NCI-H526 treated with DMSO at 0.1 percent for 48 hours (cell line): ENCODE measurements at regions not wholly inside any gene's neighbourhood (a gene's known extent, or its start where the extent isn't known, plus 50 kb on each side); places are given as distances from the start of the nearest gene placed in this dataset.
"Not testable (repeated sequence)": the region's sequence is repeated elsewhere in the genome, so short reads cannot be mapped to it uniquely, and the experiment has no call there.

Experiments
- DNase-seq: peaks from one replicate; lab custom pipeline; 2025; lab: John Stamatoyannopoulos, UW

DNA sequence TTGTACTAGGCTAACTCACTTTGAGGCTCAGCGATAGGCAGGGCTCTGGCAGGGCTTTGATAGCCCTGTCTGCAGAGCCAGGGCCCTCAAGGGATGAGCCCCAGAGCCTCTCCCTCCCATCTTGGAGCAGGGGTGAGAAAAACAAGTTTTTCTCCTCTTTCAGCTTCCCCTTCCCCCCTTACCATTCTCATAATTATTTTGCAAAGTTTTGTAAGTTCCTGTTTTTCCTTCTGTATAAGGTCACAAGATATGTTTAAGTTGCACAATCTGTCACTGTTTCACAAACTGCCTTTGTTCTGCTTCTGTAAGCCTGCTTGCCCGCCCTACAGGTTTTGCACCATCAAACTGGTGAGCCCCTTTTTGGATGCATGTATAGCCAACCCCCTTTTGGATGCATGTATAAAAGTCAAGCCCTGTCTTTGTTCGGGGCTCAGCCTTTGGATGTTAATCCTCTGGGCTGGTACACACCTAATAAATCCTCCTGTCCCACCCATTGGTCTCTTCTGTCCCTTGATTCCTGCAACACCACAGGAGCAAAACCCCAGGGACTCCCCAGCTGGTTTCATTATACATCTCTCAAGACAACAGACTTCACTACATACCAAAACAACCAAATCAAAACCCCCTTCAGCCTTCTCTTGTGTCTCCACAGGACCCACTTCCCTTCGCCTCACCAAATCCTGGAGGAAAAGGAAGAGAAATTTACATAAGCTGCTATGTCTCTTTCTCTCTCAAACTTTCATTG is 52.5 kb upstream of the RESF1 start:
- DNase-seq = no peak

GRCh38 chr12:31903025-31903424 is 56.2 kb upstream of the RESF1 start:
- no peak for DNase-seq

- DNase-seq = no peak
Observed at GRCh38 chr12:31900271-31900670, 58.9 kb upstream of the RESF1 start.

- no peak for DNase-seq
Observed at GRCh38 chr12:31899109-31899508, 60.1 kb upstream of the RESF1 start.

- DNase-seq = no peak
Observed at GRCh38 chr12:31897781-31898503, 61.3 kb upstream of the RESF1 start.

GRCh38 chr12:31897092-31897491 is 62.1 kb upstream of the RESF1 start:
- DNase-seq = not testable (repeated sequence)

- DNase-seq = no peak
Observed at GRCh38 chr12:31896514-31897039, 62.6 kb upstream of the RESF1 start.

DNA sequence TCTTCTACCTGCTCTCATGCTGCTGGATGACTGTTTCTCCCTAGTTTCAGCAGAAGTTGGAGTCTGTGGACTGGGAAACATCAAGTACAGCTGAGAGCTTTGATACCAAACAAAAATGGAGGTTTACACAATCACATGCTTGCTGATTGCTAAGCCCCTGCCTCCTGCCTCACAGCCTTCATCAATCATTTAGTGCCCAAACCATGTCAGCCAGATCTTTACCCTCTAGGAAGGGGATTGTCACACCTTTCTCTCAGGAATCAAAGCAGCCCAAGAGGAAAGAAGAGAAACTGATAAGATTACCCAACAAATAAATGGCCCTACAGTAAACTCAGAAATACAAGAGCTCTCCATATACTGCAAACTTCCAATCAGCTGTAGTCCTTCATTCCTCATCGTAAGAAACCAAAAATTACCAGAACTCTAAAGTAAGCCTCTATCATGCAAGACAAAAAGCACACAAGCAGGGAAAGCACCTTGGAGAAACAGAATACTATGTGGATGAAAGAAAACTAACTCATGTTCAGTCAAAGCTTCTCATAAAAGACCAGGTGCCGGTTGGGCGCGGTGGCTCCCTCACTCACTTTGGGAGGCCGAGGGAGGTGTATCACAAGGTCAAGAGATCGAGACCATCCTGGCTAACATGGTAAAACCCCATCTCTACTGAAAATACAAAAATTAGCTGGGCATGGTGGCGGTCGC is 63.6 kb upstream of the RESF1 start:
- DNase-seq = no peak

DNA sequence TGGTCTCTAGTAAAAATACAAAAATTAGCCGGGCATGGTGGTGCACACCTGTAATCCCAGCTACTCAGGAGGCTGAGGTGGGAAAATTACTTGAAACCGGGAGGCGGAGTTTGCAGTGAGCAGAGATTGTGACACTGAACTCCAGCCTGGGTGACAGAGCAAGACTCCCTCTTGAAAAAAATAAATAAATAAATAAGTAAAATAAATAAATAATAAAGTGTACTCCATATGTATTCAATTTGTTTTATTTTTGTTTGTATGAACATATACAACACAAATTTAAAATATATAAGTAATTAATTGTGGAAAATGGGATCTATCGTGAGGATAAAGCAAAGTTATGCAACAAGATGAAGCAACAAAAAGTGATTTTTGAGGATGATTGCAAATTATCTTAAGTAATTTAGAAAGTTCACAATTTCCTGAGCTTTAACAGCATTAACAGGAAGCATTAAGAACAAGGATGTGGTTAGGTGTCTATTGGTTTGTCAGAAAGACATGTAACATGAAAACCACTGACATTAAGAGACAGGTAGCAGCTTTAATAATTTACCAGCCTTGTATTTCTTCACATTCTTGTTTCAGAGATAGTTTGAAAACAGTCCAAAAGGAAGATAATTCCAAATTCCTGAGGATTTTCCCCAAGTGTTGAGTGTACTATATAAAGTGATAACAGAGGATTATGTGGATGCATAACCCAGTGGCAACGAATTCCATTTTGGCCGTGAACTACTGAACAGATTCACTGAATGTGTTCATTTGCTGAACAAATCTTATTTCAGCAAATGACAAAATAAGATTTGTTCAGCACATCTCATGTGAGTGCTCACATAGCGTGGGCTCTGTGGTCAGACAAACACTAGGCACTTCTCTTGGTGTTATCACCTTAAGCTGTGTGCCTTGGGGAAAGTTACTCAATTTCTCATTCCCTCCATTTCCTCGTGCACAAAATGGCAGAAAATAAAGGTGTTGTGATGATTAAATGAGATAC is 68.6 kb upstream of the RESF1 start:
- DNase-seq = no peak

GRCh38 chr12:31887109-31887811 is 72.0 kb upstream of the RESF1 start:
- no peak for DNase-seq

DNA sequence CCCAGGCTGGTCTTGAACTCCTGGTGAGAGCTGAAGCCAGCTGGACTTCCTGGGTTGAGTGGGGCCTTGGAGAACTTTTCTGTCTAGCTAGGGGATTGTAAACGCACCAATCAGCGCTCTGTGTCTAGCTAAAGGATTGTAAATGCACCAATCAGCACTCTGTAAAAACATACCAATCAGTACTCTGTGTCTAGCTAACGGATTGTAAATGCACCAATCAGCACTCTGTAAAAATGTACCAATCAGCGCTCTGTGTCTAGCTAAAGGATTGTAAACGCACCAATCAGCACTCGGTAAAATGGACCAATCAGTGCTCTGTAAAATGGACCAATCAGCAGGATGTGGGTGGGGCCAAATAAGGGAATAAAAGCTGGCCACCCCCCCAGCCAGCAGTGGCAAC is 76.5 kb upstream of the RESF1 start:
- not testable (repeated sequence) for DNase-seq

DNA sequence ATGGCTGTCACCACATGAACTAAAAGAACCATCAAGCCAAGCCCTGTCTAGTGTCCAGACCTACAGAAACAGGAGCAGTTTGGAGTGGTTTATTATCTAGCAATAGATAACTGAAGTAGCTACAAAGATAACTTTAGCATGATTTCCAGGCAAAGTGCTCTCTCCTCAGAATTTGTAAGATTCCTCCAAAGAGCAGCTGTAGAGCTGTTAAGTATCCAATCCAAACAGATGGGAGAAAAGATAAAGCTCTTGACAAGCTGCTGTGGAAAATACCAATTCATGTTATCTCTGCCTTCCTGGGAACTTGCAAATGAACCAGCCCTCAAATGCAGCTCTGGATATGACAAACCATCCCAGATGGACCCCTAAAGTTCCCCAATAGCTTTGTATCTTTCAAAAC is 78.9 kb upstream of the RESF1 start:
- DNase-seq = no peak

GRCh38 chr12:31877884-31878283 is 81.3 kb upstream of the RESF1 start:
- DNase-seq = peak; percentile 31

- DNase-seq = no peak
Observed at GRCh38 chr12:31876568-31877424, 82.4 kb upstream of the RESF1 start.

GRCh38 chr12:31875609-31875964 is 83.6 kb upstream of the RESF1 start:
- no peak for DNase-seq

GRCh38 chr12:31874961-31875608 is 84.1 kb upstream of the RESF1 start:
- DNase-seq = no peak

GRCh38 chr12:31872831-31873604 is 86.2 kb upstream of the RESF1 start:
- no peak for DNase-seq

DNA sequence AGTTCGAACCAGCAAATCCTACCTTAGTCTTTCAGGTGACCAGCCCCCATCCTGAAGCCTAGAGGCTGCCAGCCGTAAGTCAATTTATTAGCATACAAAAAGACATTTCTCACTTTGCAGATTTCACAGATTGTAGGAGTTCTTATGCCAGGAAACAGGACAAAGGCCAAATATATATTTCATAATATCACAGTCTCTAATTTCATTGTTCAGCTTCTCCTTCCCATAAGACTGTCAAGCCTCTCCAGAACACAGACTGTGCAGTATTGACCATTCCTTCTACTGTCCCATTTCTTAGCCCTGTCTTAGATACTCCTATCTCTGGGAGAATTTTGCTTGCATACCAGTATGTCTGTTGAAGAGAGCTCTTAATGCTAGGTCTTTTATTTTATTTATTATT is 89.2 kb upstream of the RESF1 start:
- no peak for DNase-seq

DNA sequence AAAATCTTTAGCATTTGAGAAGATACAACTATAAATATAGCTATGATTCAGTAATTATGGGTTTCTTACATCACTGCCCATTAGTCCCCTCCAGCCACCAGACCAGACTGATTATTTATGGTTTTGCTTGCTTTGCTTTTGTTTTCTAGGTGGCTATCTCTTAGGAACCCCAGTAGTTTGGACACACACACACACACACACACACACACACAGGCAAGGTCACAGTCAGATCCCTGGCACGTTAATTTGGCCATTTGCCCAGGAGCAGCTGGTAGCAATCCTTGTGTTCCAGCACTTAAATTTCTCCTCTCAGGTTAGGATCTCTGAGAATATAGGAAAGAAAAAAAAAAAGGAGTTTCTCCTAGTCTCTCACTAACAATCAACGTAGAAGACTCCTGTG is 90.2 kb upstream of the RESF1 start:
- DNase-seq = no peak
